ENCODE measurements at regions not wholly inside any gene's neighbourhood (a gene's known extent, or its start where the extent isn't known, plus 50 kb on each side); places are given as distances from the start of the nearest gene placed in this dataset.

- TF ChIP-seq FOXM1 (IDR thresholded peaks at IDR 0.05; ENCODE audit: borderline replicate concordance): no peak
- TF ChIP-seq NFRKB (IDR thresholded peaks at IDR 0.05): no peak
- TF ChIP-seq SP1 (IDR thresholded peaks at IDR 0.05): no peak
- no peak for TF ChIP-seq ELF4 (IDR thresholded peaks at IDR 0.05)
- no peak for TF ChIP-seq FOXA1 (IDR thresholded peaks at IDR 0.05)
- TF ChIP-seq HDGF (IDR thresholded peaks at IDR 0.05; ENCODE audit: borderline replicate concordance): no peak
- no peak for TF ChIP-seq ARNT (IDR thresholded peaks at IDR 0.05)
- no peak for TF ChIP-seq TARDBP (IDR thresholded peaks at IDR 0.05)
- no peak for TF ChIP-seq LEF1 (IDR thresholded peaks at IDR 0.05; ENCODE audit: borderline replicate concordance)
- TF ChIP-seq FOXK2 (IDR thresholded peaks at IDR 0.05): no peak
- no peak for TF ChIP-seq ZNF384 (IDR thresholded peaks at IDR 0.05)
Measured at GRCh38 chrX:76996641-76997040, 450.5 kb upstream of the FGF16 start.

All from HEK293T (cell line).